Testis (tissue), 2 donors: ENCODE measurements at regions not wholly inside any gene's neighbourhood (a gene's known extent, or its start where the extent isn't known, plus 50 kb on each side); places are given as distances from the start of the nearest gene placed in this dataset.

Source experiments
- DNase-seq: peaks from one replicate; pipeline ENCODE4 v3.0.0-alpha.2; 2019
- H3K27ac ChIP-seq, 2 donors: fragments of 200-600 bp; sonication (generic); one replicate each; pipeline ENCODE4 v1.5.1; 2019
- H3K27me3 ChIP-seq: fragments of 200-600 bp; sonication (generic); one replicate; pipeline ENCODE4 v1.5.1; 2019
- H3K36me3 ChIP-seq: fragments of 200-600 bp; sonication (generic); one replicate; pipeline ENCODE4 v1.5.1; 2017; ENCODE audit warnings: low read depth; ENCODE audit errors: missing control alignments
- H3K4me1 ChIP-seq: fragments of 200-600 bp; sonication (generic); one replicate; pipeline ENCODE4 v1.5.1; 2019
- H3K4me3 ChIP-seq, 2 donors: fragments of 200-600 bp; sonication (generic); one replicate each; pipeline ENCODE4 v1.5.1; 2017 to 2019
- H3K9me3 ChIP-seq: fragments of 200-600 bp; sonication (generic); one replicate; pipeline ENCODE4 v1.5.1; 2017
- CTCF ChIP-seq, 3 experiments: fragments of 450-650 bp in 2 of 3; fragments of 200-600 bp in 1 of 3; sonication (generic) in 1 of 3; IDR thresholded peaks; one replicate each; pipeline ENCODE4 v1.5.1; 2016 to 2019; ENCODE audit warnings: antibody characterized with exemption in 3 of 3, mild to moderate bottlenecking in 2 of 3, moderate library complexity in 1 of 3
- POLR2A ChIP-seq: fragments of 450-650 bp; IDR thresholded peaks from one replicate; pipeline ENCODE4 v1.6.1; 2017; ENCODE audit warnings: antibody characterized with exemption, mild to moderate bottlenecking, moderate library complexity
- WGBS, 2 donors: methylation state at CpG; one replicate each; pipeline ENCODE4 v1.1.5; 2018; 5-methylcytosine and 5-hydroxymethylcytosine counted together
- intact Hi-C: fragments of 100-400 bp; cut with DNase I; formaldehyde crosslinking; loops from one replicate; pipeline ENCODE4 v1.15.1; 2023; ENCODE audit warnings: low total_unique reads

GRCh38 chr11:131311776-131312514 lies 58.5 kb upstream of the NTM start:
- Histone ChIP-seq H3K27me3 (no peaks in the 10 kb centered on the region), H3K36me3 (no peaks in the 10 kb centered on the region), H3K27ac (no peak overlapping the region), H3K4me3 (no peak overlapping the region), H3K9me3 (no peaks in the 10 kb centered on the region), H3K4me1 (no peaks in the 10 kb centered on the region)
- no peak for DNase-seq
- intact Hi-C loops = no loop called here
- WGBS, 2 donors = 48 to 65% methylated on average over 10 of the region's 10 CpGs
- no peak for TF ChIP-seq POLR2A
- no peak for TF ChIP-seq CTCF (IDR thresholded peaks at IDR 0.05)
